ENCODE measurements at regions not wholly inside any gene's neighbourhood (a gene's known extent, or its start where the extent isn't known, plus 50 kb on each side); places are given as distances from the start of the nearest gene placed in this dataset.
"Not testable (repeated sequence)": the region's sequence is repeated elsewhere in the genome, so short reads cannot be mapped to it uniquely, and the experiment has no call there.

GRCh38 chr14:65962952-65963351 lies 523.2 kb upstream of the CCDC196 start:
- DNase-seq (ENCODE audit: low read depth, low spot score), result no peak

GRCh38 chr14:65964366-65964765 lies 521.8 kb upstream of the CCDC196 start:
- DNase-seq (ENCODE audit: low read depth, low spot score), result no peak

- DNase-seq (ENCODE audit: low read depth, low spot score), result no peak
Measured at GRCh38 chr14:65966188-65966587, 520.0 kb upstream of the CCDC196 start.

DNA sequence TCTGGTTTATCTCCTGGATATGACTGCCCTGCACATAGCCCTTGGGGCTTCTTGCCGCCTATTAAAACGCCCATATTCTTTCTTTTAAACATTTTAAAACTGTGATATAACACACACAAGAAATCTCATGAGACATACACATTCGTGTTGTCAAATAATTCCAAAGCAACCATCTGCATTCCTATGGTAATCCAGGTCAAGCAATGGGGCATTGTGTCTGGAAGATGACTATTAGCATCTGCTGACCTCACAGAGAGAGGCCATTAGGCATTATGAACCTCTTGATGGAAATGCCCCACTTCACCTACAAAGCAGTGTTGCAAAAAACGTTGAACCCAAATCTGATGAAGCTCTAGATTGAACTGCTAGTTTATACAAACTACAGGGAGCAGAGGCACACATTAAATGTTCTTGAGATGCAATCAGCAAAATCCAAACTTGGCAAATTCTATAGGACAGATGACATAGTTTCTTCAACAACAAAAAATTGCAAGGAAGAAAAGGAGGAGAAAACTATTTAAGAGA lies 513.8 kb upstream of the CCDC196 start:
- no peak for DNase-seq (ENCODE audit: low read depth, low spot score)

DNA sequence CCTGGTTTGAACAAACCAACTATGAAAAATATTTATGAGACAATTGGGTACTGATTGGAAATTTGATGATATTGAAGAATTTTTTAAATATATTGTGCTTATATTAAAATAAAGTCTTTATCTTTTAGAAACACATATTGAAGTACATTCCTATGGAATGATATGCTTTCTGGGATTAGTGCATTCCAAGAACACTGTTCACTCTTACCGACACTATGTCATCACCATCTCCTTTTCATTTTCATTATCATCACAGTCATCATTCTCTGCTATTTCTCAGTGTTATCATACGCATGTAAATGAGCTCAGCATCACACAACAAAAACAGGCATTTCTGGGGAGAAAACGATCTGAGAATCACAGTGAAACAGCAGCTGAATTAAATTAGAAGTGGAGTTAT lies 513.3 kb upstream of the CCDC196 start:
- DNase-seq (ENCODE audit: low read depth, low spot score), result no peak

DNA sequence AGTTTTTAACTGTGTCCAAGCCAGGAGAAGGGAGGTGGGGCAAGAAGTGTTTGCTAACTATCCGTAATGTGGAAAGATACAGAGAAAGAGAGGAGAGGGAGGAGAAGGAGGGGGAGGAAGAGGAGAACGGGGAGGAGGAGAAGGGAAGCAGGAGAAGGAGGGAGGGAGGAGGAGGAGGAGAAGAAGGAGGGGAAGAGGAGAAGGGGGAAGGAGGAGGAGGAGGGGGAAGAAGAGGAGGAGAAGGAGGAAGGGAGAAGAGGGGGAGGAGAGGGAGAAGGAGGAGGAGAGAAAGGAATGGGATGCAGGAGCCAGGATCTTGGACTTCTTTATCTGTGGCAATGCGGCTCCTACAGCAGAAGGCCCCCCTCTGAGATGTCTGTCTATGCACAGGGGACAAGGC lies 510.3 kb upstream of the CCDC196 start:
- DNase-seq (ENCODE audit: low read depth, low spot score), result no peak

DNA sequence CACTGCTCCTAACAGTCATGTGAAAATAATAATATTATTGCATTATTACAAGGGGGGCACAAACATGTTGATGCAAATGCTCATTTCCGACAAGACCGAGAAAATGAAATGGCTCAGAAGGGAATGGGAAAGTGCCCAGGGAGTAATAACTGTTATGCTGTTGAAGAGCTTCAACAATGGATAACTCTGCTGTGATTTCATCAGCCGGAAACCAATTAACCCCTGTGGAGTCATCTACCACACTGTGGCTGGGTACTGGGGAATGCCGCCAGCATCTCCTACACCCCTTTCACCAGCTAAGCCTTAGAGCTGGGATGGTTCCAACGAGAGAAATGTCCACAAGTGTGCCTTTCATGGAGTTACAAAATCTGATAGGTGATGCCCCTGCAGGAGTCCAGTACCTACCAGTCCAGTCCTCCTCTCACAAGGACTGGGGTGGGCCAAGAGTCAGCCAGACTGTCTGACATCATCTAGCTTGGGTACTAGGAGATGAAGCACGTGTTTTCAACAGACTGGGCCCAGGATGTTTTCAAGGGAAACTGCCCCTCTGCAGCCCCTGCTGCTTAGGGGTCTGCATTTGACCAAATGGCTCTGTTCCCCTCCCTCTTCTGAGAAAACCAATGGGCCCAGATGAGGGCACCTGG lies 509.3 kb upstream of the CCDC196 start:
- DNase-seq (ENCODE audit: low read depth, low spot score), result no peak

GRCh38 chr14:65981192-65981843 lies 504.9 kb upstream of the CCDC196 start:
- DNase-seq (ENCODE audit: low read depth, low spot score), result no peak

DNA sequence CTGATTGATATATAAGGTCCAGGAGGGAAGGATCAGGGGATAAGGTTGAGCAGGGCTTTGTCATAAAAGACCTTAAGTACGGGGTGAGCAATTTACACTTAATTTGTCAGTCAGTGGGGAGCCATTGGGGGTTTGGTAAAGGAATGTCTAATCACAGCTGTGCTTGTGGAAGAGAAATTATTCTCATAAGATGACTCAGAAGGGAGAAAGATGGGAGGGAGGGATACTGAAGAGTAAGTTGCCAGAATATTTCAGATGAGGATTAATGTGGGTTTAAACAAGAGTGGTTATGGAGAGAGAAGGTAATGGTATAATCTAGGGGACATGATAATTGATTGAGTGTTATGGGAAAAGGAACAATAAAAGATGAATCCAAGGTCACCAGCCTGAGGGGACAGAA lies 500.1 kb upstream of the CCDC196 start:
- no peak for DNase-seq (ENCODE audit: low read depth, low spot score)

DNA sequence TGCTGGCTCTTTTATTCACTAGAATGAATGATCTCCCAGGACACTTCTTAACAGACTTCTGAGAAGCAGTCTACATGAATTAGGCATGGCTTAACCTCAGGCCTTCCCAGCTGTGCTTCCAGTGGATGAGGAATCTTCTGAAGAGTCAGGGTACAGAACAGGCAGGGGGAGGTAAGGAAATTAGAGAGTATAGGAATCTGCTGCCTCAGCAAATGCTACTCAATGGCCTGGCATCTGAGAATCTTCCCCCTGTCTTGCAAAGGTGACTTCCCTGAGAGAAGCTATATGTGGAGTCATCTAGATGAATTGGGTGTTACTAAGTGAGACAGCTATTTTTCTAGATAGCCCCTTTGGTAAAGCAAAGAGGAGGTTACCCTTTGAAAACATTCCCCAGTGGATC lies 496.2 kb upstream of the CCDC196 start:
- no peak for DNase-seq (ENCODE audit: low read depth, low spot score)

- DNase-seq (ENCODE audit: low read depth, low spot score), result no peak
Measured at GRCh38 chr14:65991104-65991503, 495.1 kb upstream of the CCDC196 start.

- not testable (repeated sequence) for DNase-seq (ENCODE audit: low read depth, low spot score)
Measured at GRCh38 chr14:65991935-65992334, 494.2 kb upstream of the CCDC196 start.

GRCh38 chr14:65993103-65993502 lies 493.1 kb upstream of the CCDC196 start:
- DNase-seq (ENCODE audit: low read depth, low spot score), result no peak

DNA sequence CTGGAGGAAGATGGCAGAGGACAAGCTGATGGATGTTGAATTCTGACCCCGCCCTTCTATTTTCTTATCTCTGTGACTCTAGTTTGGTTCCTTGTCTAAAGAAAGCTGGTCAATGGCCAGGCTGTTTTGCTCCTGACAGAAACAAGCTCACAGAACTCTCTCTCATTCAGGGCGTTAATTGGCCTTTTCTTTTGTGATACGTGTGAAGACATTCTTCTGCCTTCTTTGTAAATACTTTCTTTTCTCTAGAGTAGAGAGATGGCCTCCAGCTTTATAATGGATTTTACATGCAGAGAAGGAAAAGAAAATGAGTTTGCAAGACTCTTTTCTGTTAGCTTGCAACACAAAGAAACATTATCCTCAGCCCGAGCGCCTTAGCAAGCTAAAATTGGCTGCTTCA lies 492.2 kb upstream of the CCDC196 start:
- DNase-seq (ENCODE audit: low read depth, low spot score), result no peak

DNA sequence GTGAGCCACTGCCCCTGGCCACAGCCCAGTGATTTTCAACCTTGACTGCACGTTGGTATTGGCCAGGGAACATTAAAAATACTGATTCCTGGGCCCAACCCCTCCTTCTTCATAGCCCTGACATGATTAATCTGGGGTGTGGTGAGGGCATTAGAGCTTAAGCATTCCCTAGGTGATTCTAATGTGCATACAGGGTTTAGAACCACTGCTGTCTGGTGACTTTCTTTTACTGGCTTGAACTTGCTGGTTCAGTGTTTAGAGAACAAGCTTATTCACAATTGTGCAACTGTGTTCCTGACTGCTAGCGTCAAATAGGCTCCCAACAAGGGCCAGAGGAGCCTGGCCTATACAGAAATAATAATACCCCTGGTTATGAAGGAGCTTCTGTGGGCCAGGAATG lies 488.8 kb upstream of the CCDC196 start:
- DNase-seq (ENCODE audit: low read depth, low spot score), result no peak

DNA sequence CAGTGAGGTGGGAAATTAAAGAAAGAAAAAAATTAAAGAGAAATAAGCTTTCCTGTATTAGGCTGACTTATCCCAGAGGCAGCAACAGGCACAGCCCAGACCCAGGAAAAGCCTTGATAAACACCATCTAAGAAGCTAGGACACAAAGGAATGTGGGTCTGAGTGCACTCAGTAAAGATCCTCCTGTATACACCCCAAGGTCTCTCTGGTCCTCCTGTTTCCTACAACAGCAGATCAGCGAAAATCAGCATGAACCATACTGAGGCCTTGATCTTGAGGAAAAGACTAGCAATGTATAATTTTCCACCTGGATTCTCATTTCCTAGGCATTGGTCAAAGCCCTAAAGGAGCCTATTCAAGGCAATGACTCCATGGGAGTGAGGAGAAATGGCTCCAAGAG lies 486.3 kb upstream of the CCDC196 start:
- no peak for DNase-seq (ENCODE audit: low read depth, low spot score)

GRCh38 chr14:66000766-66001165 lies 485.4 kb upstream of the CCDC196 start:
- no peak for DNase-seq (ENCODE audit: low read depth, low spot score)

DNA sequence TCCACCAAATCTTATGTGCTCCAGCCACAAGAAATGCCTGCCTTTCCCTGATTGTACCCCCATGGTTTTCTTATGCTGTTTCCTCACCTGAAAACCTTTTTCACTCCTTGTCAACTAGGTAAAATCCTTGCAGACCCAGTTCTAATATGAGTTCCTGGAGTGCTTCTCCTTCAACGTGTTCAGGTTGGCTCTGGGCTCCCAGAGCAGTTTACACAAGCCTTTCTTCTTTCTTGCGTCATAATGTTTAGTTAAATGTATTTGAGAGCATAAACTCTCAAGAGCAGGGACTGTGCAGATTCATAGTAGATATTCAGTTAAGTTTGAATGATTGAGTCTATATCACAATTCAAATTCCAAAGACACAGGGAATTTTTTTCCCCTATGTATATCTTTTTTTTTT lies 484.8 kb upstream of the CCDC196 start:
- no peak for DNase-seq (ENCODE audit: low read depth, low spot score)

DNA sequence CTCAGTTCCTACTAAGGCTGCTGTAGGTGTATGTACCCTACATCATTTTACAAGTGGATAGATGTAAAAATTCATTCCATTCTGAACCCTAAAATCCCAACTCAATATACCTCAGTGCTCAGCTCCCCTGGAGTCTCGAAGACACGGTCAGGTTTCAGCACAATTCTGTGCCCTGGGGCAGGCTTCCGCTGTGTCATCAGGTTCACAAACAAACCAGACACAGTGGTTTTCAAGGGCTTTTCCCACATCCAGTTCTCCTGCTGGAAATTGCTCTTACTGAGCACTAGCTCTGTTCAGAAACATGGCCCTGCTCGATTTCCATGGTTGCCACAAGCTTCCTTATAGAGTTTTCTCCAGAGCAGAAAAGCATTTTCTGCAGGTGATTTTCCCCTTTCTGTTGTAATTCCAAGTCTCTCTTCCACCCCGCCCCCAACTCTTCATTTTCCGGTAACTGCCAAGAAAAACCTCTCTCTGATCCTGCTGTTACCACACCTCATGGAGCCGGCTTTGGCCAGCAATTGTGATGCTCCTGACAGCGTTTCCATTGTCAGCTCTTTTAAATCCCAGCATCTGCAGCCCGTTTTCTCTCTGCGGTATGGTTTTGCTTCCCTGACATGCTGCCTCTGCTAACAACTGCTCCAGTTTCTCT lies 483.0 kb upstream of the CCDC196 start:
- no peak for DNase-seq (ENCODE audit: low read depth, low spot score)

- DNase-seq (ENCODE audit: low read depth, low spot score), result no peak
Measured at GRCh38 chr14:66005900-66006434, 480.2 kb upstream of the CCDC196 start.

- DNase-seq (ENCODE audit: low read depth, low spot score), result no peak
Measured at GRCh38 chr14:66008631-66009030, 477.5 kb upstream of the CCDC196 start.

GRCh38 chr14:66009089-66009488 lies 477.1 kb upstream of the CCDC196 start:
- DNase-seq (ENCODE audit: low read depth, low spot score), result no peak

DNA sequence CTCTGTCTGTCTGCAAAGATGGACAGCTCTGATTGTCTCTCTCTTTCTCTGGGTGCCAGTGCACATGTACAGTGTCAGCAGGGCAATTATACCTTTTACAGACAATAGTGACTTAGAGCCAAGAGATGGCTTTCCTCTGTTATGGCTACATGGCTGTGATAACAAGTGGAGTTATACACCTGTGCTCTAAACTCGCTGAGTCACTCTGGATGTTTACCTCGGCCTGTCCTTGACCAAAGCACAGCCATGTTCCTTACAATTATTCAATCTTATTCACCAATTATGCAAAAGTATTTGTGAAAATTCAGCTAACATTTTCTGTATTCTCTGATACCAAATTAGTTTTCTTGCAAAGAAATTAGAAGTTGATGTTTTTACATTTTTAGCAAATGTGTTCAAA lies 475.5 kb upstream of the CCDC196 start:
- no peak for DNase-seq (ENCODE audit: low read depth, low spot score)

Measured in brain pericyte (primary cell).